IPS-NIHi7 (cell line): ENCODE measurements at regions not wholly inside any gene's neighbourhood (a gene's known extent, or its start where the extent isn't known, plus 50 kb on each side); places are given as distances from the start of the nearest gene placed in this dataset.
A peak's percentile ranks its signal among the peaks of the same experiment; 100 is the strongest.
"Not testable (repeated sequence)": the region's sequence is repeated elsewhere in the genome, so short reads cannot be mapped to it uniquely, and the experiment has no call there.

ENCODE experiments used
- DNase-seq: peaks from one replicate; pipeline ENCODE4 v3.0.0; 2012; ENCODE audit warnings: mixed read lengths; ENCODE audit errors: extremely low spot score

GRCh38 chr11:71101046-71101445, 151.3 kb downstream of the SHANK2 start:
- no peak for DNase-seq

DNA sequence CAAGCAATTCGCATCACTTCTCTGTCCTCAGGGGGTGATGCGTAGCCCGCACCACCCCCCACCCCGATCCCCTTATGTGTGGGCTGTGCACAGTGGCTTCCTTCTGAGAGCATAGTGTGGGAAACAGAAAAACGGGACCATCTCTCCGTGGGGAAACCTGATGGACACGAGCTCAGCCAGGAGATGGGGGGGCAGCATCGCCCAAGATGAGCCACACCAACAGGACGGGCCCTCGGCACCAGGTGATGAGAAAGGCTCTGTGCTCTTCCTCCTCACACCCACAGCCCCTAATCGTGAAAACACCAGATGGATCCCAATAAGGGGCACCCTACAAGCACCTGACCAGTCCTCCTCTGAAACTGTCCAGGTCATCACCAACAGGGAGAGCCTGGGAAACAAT, 153.6 kb downstream of the SHANK2 start:
- no peak for DNase-seq

GRCh38 chr11:71097506-71098240, 154.7 kb downstream of the SHANK2 start:
- no peak for DNase-seq

- no peak for DNase-seq
Measured at GRCh38 chr11:71096751-71097388, 155.5 kb downstream of the SHANK2 start.

GRCh38 chr11:71095294-71095850, 157.0 kb downstream of the SHANK2 start:
- DNase-seq: no peak

DNA sequence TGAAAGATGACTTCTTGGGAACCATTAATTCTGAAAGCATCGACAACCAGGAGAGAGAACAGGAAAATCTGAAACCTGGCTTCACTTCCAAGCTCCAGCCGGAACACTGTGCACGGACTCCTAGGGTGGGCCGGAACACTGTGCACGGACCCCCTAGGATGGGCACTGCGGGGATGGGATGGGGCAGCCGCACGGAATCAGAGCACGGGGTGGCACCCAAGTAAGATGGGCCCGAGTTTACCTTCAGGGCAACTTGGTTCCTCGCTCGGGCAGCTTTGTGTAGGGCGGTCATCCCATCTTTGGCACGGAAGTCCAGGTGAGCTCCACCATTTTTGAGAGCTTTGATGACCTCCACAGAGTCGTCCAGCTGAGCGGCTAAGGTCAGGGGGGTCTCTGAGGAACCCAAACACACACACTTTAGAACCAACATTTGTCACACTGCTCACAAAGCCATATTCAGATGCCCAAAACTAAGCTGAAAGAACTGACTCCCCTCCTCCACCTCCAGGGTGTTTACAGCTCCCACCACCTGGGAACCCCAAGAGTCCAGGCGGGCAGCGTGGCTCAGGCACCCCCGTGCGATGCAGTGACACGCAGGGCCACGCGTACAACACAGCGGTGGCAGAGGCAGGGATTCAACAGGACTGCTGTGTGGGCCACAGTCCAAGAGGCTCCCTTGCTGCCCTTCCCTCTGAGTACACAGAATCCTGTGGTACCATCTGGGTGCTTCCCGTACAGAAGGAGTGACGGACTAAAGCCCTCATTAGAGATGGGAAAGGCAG, 157.9 kb downstream of the SHANK2 start:
- no peak for DNase-seq

- DNase-seq: no peak
Measured at GRCh38 chr11:71093783-71094182, 158.6 kb downstream of the SHANK2 start.

GRCh38 chr11:71091506-71092265, 160.7 kb downstream of the SHANK2 start:
- DNase-seq: no peak

DNA sequence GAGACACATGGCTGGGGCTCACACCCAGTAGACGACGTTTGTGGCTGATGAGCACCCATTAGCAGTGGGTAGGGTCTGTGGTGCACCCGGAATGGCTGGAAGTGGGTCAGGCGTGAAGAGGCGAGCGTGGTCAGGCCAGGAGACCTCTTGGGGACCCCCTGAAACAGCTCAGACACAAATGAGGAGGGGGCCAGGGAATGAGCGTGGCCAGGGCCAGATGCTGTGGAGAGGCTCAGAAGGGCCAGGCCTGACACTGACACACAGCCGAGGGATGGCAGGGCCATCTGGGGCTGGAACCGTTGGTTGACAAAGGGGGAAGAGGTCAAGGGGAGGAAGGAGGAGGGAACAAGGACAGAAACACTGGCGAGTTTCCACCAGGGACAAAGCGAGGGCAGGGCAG, 162.8 kb downstream of the SHANK2 start:
- DNase-seq: no peak

GRCh38 chr11:71088314-71089215, 163.8 kb downstream of the SHANK2 start:
- not testable (repeated sequence) for DNase-seq

- peak; percentile 80 for DNase-seq
Measured at GRCh38 chr11:71086687-71087258, 165.6 kb downstream of the SHANK2 start.

DNA sequence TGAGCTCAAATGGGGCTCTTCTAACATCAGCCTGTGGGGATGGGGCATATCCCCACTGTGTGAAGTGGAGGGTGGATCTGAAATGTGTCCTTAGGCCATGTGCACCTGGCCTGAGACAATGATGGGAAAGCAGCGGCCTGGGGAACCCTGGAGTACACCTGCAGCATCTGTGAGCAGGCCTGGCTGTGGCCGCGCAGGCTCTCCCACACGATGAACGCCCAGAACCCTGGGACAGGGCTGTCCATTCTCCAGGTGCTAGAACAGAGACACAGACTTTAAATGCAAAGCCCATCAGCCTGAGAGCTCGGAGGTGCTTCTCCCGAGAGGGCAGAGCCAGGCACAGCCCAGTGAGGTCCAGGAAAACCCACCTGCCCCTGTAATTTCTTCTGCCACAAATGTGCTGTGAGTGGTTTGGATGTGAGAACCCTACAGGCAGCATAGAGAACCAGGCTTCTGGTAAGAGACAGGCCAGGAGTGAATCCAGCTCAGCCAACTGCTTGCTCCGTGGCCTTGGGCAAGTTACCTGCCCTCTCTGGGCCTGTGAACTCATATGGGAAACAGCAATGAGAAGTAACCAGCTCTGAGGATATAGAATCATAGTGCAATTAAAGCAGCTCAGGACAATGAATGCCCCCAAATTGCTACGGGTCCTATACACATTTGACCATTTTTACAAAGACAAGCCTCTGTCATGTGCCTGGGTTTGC, 167.9 kb downstream of the SHANK2 start:
- DNase-seq: no peak

- DNase-seq: no peak
Measured at GRCh38 chr11:71083105-71083504, 169.3 kb downstream of the SHANK2 start.

- DNase-seq: no peak
Measured at GRCh38 chr11:71082454-71082853, 169.9 kb downstream of the SHANK2 start.

DNA sequence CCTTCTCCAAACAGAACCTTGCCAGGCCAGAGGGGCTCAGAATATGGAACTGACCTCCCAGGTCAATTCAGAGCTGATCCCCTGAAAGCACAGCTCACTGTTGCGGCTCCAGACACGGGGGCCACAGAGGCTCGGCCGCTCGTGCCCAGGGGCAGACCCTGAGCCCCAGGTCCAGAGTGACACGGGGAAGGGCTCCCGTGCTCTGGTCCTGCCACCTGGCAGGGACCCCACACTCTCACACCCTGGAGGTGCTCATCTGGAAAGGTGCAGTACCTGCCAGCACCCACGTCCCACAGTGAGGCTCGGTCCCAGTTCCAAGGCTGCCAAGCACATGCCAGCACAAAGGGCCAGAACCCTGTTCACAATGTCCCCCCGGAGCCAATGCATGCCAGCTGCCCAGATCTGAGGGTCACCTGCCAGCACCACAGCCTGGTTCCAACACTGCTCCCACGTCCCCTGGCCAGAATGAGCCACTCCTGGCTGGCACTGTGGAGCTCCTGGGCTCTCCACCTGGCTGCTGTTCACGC, 170.6 kb downstream of the SHANK2 start:
- no peak for DNase-seq

- DNase-seq: peak; percentile 81
Measured at GRCh38 chr11:71080239-71081097, 171.9 kb downstream of the SHANK2 start.

GRCh38 chr11:71079795-71080194, 172.6 kb downstream of the SHANK2 start:
- no peak for DNase-seq

DNA sequence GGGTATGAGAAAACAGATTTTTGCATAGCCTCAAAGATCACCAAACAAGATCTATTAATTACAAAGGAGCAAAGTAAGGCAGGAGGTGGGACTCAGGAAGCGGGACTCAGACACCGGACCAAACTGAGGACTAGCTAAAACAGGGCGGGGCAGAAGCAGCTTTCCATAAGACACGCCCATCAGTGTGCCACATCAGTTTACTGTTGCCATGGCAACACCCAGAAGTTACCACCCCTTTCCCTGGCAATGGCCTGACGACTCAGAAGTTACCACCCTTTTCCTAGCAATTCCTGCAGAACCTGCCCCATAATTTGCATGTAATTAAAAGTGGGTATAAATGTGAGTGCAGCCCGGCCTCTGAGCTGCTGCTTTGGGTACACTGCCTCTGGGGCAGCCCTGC, 173.9 kb downstream of the SHANK2 start:
- DNase-seq: no peak
